SK-N-SH (cell line): ENCODE measurements at regions not wholly inside any gene's neighbourhood (a gene's known extent, or its start where the extent isn't known, plus 50 kb on each side); places are given as distances from the start of the nearest gene placed in this dataset.
A peak's percentile ranks its signal among the peaks of the same experiment; 100 is the strongest.

Experiments
- CTCF ChIA-PET: fragments of 300-600, 350-600 bp; formaldehyde crosslinking; extraction: SDS; loops from one replicate; lab custom pipeline; 2021; lab: Yijun Ruan, JAX
- POLR2A ChIA-PET: fragments of 350-600 bp; sonication (Branson Sonifier 250); formaldehyde crosslinking; extraction: SDS; loops from one replicate; lab custom pipeline; 2020; ENCODE audit warnings: antibody characterized with exemption, inconsistent platforms; lab: Yijun Ruan, JAX
- DNase-seq: peaks from one replicate; pipeline ENCODE4 v3.0.0; 2012
- H2AFZ ChIP-seq: fragments of 200-600 bp; sonication (generic); 2 replicates; pipeline ENCODE4 v1.8.1; 2016; ENCODE audit warnings: antibody characterized with exemption, mild to moderate bottlenecking, low read depth
- H3F3A ChIP-seq: fragments of 200-600 bp; sonication (generic); replicated peaks from 2 replicates; pipeline ENCODE3; 2016; ENCODE audit warnings: antibody characterized with exemption, mild to moderate bottlenecking; ENCODE audit not compliant: insufficient read depth
- H3K27ac ChIP-seq, 2 experiments: fragments of 200-500 bp in 1 of 2; fragments of 200-600 bp in 1 of 2; sonication (Bioruptor generic) in 1 of 2; sonication (generic), shearing (Covaris generic) in 1 of 2; 2 replicates each; pipeline versions ENCODE4 v1.5.1 to v1.6.1; 2014 to 2016; ENCODE audit warnings: low read depth in 2 of 2, inconsistent platforms in 1 of 2, low read length in 1 of 2, mild to moderate bottlenecking in 1 of 2, mixed read lengths in 1 of 2
- H3K27me3 ChIP-seq: fragments of 200-600 bp; sonication (generic), shearing (Covaris generic); 2 replicates; pipeline ENCODE4 v1.6.1; 2016; ENCODE audit warnings: mixed run types; ENCODE audit not compliant: insufficient read depth
- H3K36me3 ChIP-seq, 2 experiments: fragments of 200-500 bp in 1 of 2; fragments of 200-600 bp in 1 of 2; sonication (Bioruptor generic) in 1 of 2; sonication (generic) in 1 of 2; replicated peaks in 1 of 2; 2 replicates each; pipeline versions ENCODE3 to v1.5.1; 2014 to 2016; ENCODE audit warnings: low read length in 1 of 2, mild to moderate bottlenecking in 1 of 2; ENCODE audit not compliant: insufficient read depth in 2 of 2, control insufficient read depth in 1 of 2
- H3K4me1 ChIP-seq, 2 experiments: fragments of 200-500 bp in 1 of 2; fragments of 200-600 bp in 1 of 2; sonication (Bioruptor generic) in 1 of 2; sonication (generic), shearing (Covaris generic) in 1 of 2; 2 replicates each; pipeline versions ENCODE4 v1.5.1 to v1.6.1; 2014 to 2016; ENCODE audit warnings: low read depth in 1 of 2, low read length in 1 of 2, mixed run types in 1 of 2; ENCODE audit not compliant: insufficient read depth in 2 of 2, control insufficient read depth in 1 of 2
- H3K4me2 ChIP-seq: fragments of 200-600 bp; sonication (generic), shearing (Covaris generic); 2 replicates; pipeline ENCODE4 v1.6.1; 2017; ENCODE audit warnings: mixed run types
- H3K4me3 ChIP-seq, 2 experiments: fragments of 200-500 bp in 1 of 2; fragments of 200-600 bp in 1 of 2; sonication (Bioruptor generic) in 1 of 2; sonication (generic), shearing (Covaris generic) in 1 of 2; 2 replicates each; pipeline versions ENCODE4 v1.5.1 to v1.8.1; 2014 to 2016; ENCODE audit warnings: low read depth in 2 of 2, inconsistent platforms in 1 of 2, low read length in 1 of 2, mild to moderate bottlenecking in 1 of 2, mixed read lengths in 1 of 2, moderate library complexity in 1 of 2
- H3K79me2 ChIP-seq: fragments of 200-600 bp; sonication (generic); 2 replicates; pipeline ENCODE4 v1.8.1; 2017; ENCODE audit warnings: mild to moderate bottlenecking; ENCODE audit not compliant: insufficient read depth
- H3K9ac ChIP-seq: fragments of 200-600 bp; sonication (generic); 2 replicates; pipeline ENCODE4 v1.6.1; 2017; ENCODE audit warnings: mixed run types
- H3K9me2 ChIP-seq: fragments of 200-600 bp; sonication (generic); 2 replicates; pipeline ENCODE4 v1.6.1; 2017; ENCODE audit warnings: mixed run types
- H3K9me3 ChIP-seq: fragments of 200-600 bp; sonication (generic); 2 replicates; pipeline ENCODE4 v1.6.1; 2017; ENCODE audit warnings: mixed run types, mild to moderate bottlenecking, moderate library complexity
- H4K20me1 ChIP-seq: fragments of 200-600 bp; sonication (generic); 2 replicates; pipeline ENCODE4 v1.6.1; 2017; ENCODE audit warnings: mild to moderate bottlenecking, mixed run types; ENCODE audit not compliant: insufficient read depth
- CHD2 ChIP-seq: fragments of 150-350 bp; IDR thresholded peaks from 2 replicates; pipeline ENCODE4 v1.6.1; 2018; ENCODE audit warnings: low read length; ENCODE audit not compliant: partially characterized antibody
- ELF1 ChIP-seq: IDR thresholded peaks from 2 replicates; pipeline ENCODE4 v1.4.0; 2012
- EZH2phosphoT487 ChIP-seq: fragments of 200-600 bp; sonication (generic); IDR thresholded peaks from 2 replicates; pipeline ENCODE4 v1.6.1; 2017; ENCODE audit warnings: low read depth, mixed run types, mild to moderate bottlenecking, antibody characterized with exemption, moderate library complexity, borderline replicate concordance
- GATA2 ChIP-seq: sonication (generic); formaldehyde crosslinking; IDR thresholded peaks from 2 replicates; pipeline ENCODE4 v1.5.0; 2020; ENCODE audit warnings: mild to moderate bottlenecking, missing genetic modification reagents
- MXI1 ChIP-seq: IDR thresholded peaks from 2 replicates; pipeline ENCODE4 v1.6.1; 2012; ENCODE audit warnings: mild to moderate bottlenecking, low read depth, low read length, improper control_type of control experiment
- NFIC ChIP-seq: IDR thresholded peaks from 2 replicates; pipeline ENCODE4 v1.4.0; 2012; ENCODE audit warnings: borderline replicate concordance
- POLR2AphosphoS5 ChIP-seq: IDR thresholded peaks from 2 replicates; pipeline ENCODE4 v1.6.1; 2012; ENCODE audit warnings: low read depth, low read length
- RXRA ChIP-seq: IDR thresholded peaks from 2 replicates; pipeline ENCODE4 v1.4.0; 2012; ENCODE audit warnings: low read depth, mild to moderate bottlenecking, borderline replicate concordance
- SMC3 ChIP-seq: IDR thresholded peaks from 2 replicates; pipeline ENCODE4 v1.6.1; 2012; ENCODE audit warnings: low read depth, low read length, improper control_type of control experiment
- TCF12 ChIP-seq: IDR thresholded peaks from 2 replicates; pipeline ENCODE4 v1.4.0; 2012
- WGBS: methylation state at CpG from one replicate; pipeline ENCODE4 v1.1.6; 2017; ENCODE audit warnings: low lambda C conversion rate; 5-methylcytosine and 5-hydroxymethylcytosine counted together
- TF ChIP-seq, protein P1 (sequence below): IDR thresholded peaks from 2 replicates; pipeline ENCODE4 v1.4.0; 2012; ENCODE audit warnings: low read depth
- TF ChIP-seq, protein P2 (sequence below): IDR thresholded peaks from 2 replicates; pipeline ENCODE4 v1.6.1; 2012; ENCODE audit warnings: mild to moderate bottlenecking, low read depth, low read length, moderate library complexity
- TF ChIP-seq, protein P3 (sequence below): fragments of 150-350 bp; IDR thresholded peaks from 2 replicates; pipeline ENCODE4 v1.6.1; 2016; ENCODE audit warnings: mild to moderate bottlenecking, low read depth, low read length
- TF ChIP-seq, protein P4 (sequence below): IDR thresholded peaks from 2 replicates; pipeline ENCODE4 v1.4.0; 2012; ENCODE audit warnings: low read depth, borderline replicate concordance
- TF ChIP-seq, protein P5 (sequence below): IDR thresholded peaks from 2 replicates; pipeline ENCODE4 v1.4.0; 2012; ENCODE audit warnings: low read depth, borderline replicate concordance
- TF ChIP-seq, protein P6 (sequence below): fragments of 200-600 bp; sonication (generic); IDR thresholded peaks from 2 replicates; pipeline ENCODE4 v1.6.1; 2017; ENCODE audit warnings: antibody characterized with exemption, mild to moderate bottlenecking, moderate library complexity

DNA sequence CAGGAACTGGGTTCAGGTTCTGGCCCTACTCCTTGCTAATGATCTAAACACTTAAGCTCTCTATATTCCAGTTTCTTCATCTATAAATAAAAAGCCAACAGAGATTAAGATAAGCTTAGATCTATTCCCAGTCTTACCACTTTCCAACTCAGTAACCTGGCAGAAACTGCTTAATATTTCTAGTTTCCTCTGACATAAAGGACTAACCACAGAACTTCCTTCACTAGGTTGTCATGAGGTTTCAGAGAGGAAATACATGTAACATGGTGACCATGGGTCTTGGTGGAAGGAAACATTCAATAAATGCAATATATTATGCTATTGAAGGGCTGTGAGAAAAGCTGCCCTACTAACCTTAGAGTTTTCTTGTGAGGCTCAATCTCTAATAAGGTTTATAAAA, 114.4 kb upstream of the PDE1A start:
- TF ChIP-seq EZH2phosphoT487 = no peak
- H3K27ac ChIP-seq = no peak overlapping the region; a peak in 1 of 4 replicates
- H3K9me3 ChIP-seq = no peaks in the 10 kb centered on the region
- H3K27me3 ChIP-seq = no peaks in the 10 kb centered on the region
- H3K9ac ChIP-seq = no peak overlapping the region
- peaks cover 0 to 12% of the 10 kb centered on the region in 2 experiments; a peak in 2 of 4 replicates for H3K4me1 ChIP-seq
- H3F3A ChIP-seq = no peaks in the 10 kb centered on the region
- no peak overlapping the region for H3K4me3 ChIP-seq
- ChIA-PET CTCF (interaction anchor here (0.9 kb wide), 1 partner anchor 354 kb away, joined by 3 read pairs; no protein-coding TSS in a partner anchor), POLR2A (no interaction called here)
- H4K20me1 ChIP-seq = no peaks in the 10 kb centered on the region
- peak overlapping the region; percentile 21; the same call in 1 of the 2 replicates for H2AFZ ChIP-seq
- no peaks in the 10 kb centered on the region for H3K79me2 ChIP-seq
- H3K36me3 ChIP-seq = no peaks in the 10 kb centered on the region
- H3K4me2 ChIP-seq = no peak overlapping the region
- DNase-seq = no peak
- H3K9me2 ChIP-seq = no peaks in the 10 kb centered on the region

DNA sequence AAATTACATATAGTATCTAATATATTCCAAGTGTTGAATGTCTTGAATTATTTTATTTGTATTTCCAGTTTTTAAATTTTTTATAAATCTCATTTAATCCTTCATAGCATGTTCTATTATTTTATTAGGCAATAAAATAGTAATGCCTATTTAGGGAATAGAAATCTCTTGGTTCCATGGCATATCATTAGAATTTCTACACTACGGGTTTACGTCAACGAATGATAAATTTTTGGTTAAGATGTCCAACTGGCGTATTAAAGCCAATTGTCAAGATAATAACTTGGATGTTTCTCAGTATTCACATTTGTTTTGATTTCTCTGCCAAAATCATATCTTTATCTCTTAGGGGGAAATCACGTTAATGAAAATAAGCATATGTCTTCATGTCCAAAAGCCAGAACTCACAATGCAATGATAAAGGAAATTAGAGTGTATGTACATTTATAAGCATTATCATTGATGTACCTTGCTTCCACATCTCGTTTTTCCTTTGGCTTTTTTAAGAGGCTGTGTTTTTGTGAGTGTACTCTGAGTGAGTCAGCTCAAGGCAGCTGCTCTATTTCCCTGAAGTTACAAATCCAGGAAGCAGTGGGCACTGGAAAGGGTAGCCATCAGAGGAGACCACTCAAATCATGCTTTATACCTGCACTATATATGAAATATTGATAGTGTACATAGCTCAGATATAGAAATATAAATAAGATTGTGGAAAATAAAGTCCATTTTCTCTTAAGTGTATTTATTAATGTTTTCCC, 115.8 kb upstream of the PDE1A start:
- Histone ChIP-seq H3K27ac (peak overlapping the region in 1 of 2 experiments; percentile 64; a peak in 2 of 4 replicates), H3K4me2 (no peak overlapping the region), H3K4me3 (no peak overlapping the region), H3F3A (no peaks in the 10 kb centered on the region), H3K27me3 (no peaks in the 10 kb centered on the region), H2AFZ (no peak overlapping the region; the same call in 1 of the 2 replicates), H4K20me1 (no peaks in the 10 kb centered on the region), H3K9ac (no peak overlapping the region), H3K9me3 (no peaks in the 10 kb centered on the region), H3K36me3 (no peaks in the 10 kb centered on the region), H3K79me2 (no peaks in the 10 kb centered on the region), H3K4me1 (peaks cover 0 to 12% of the 10 kb centered on the region in 2 experiments; a peak in 2 of 4 replicates), H3K9me2 (no peaks in the 10 kb centered on the region)
- WGBS = 64% methylated on average over 6 of the region's 6 CpGs
- peak; percentile 11 for DNase-seq
- CTCF ChIA-PET = interaction anchor here (0.6 to 0.7 kb wide), 2 partner anchors 14 to 106 kb away, joined by 3 read pairs; no protein-coding TSS in a partner anchor
- POLR2A ChIA-PET = no interaction called here
- TF ChIP-seq, protein P1, sequence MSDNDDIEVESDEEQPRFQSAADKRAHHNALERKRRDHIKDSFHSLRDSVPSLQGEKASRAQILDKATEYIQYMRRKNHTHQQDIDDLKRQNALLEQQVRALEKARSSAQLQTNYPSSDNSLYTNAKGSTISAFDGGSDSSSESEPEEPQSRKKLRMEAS = no peak
- TF ChIP-seq NFIC (no peak), GATA2 (peak; percentile 82), CHD2 (peak; percentile 21), ELF1 (no peak), EZH2phosphoT487 (no peak), RXRA (no peak), TCF12 (0 out of 2 replicates have a peak, but pooled peaks have one; percentile 5), POLR2AphosphoS5 (no peak), SMC3 (no peak), MXI1 (no peak)
- TF ChIP-seq, protein P2, sequence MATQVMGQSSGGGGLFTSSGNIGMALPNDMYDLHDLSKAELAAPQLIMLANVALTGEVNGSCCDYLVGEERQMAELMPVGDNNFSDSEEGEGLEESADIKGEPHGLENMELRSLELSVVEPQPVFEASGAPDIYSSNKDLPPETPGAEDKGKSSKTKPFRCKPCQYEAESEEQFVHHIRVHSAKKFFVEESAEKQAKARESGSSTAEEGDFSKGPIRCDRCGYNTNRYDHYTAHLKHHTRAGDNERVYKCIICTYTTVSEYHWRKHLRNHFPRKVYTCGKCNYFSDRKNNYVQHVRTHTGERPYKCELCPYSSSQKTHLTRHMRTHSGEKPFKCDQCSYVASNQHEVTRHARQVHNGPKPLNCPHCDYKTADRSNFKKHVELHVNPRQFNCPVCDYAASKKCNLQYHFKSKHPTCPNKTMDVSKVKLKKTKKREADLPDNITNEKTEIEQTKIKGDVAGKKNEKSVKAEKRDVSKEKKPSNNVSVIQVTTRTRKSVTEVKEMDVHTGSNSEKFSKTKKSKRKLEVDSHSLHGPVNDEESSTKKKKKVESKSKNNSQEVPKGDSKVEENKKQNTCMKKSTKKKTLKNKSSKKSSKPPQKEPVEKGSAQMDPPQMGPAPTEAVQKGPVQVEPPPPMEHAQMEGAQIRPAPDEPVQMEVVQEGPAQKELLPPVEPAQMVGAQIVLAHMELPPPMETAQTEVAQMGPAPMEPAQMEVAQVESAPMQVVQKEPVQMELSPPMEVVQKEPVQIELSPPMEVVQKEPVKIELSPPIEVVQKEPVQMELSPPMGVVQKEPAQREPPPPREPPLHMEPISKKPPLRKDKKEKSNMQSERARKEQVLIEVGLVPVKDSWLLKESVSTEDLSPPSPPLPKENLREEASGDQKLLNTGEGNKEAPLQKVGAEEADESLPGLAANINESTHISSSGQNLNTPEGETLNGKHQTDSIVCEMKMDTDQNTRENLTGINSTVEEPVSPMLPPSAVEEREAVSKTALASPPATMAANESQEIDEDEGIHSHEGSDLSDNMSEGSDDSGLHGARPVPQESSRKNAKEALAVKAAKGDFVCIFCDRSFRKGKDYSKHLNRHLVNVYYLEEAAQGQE = no peak
- TF ChIP-seq, protein P3, sequence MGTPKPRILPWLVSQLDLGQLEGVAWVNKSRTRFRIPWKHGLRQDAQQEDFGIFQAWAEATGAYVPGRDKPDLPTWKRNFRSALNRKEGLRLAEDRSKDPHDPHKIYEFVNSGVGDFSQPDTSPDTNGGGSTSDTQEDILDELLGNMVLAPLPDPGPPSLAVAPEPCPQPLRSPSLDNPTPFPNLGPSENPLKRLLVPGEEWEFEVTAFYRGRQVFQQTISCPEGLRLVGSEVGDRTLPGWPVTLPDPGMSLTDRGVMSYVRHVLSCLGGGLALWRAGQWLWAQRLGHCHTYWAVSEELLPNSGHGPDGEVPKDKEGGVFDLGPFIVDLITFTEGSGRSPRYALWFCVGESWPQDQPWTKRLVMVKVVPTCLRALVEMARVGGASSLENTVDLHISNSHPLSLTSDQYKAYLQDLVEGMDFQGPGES = no peak
- TF ChIP-seq, protein P4, sequence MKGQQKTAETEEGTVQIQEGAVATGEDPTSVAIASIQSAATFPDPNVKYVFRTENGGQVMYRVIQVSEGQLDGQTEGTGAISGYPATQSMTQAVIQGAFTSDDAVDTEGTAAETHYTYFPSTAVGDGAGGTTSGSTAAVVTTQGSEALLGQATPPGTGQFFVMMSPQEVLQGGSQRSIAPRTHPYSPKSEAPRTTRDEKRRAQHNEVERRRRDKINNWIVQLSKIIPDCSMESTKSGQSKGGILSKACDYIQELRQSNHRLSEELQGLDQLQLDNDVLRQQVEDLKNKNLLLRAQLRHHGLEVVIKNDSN = no peak
- TF ChIP-seq, protein P5, sequence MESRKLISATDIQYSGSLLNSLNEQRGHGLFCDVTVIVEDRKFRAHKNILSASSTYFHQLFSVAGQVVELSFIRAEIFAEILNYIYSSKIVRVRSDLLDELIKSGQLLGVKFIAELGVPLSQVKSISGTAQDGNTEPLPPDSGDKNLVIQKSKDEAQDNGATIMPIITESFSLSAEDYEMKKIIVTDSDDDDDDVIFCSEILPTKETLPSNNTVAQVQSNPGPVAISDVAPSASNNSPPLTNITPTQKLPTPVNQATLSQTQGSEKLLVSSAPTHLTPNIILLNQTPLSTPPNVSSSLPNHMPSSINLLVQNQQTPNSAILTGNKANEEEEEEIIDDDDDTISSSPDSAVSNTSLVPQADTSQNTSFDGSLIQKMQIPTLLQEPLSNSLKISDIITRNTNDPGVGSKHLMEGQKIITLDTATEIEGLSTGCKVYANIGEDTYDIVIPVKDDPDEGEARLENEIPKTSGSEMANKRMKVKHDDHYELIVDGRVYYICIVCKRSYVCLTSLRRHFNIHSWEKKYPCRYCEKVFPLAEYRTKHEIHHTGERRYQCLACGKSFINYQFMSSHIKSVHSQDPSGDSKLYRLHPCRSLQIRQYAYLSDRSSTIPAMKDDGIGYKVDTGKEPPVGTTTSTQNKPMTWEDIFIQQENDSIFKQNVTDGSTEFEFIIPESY = no peak
- TF ChIP-seq, protein P6, sequence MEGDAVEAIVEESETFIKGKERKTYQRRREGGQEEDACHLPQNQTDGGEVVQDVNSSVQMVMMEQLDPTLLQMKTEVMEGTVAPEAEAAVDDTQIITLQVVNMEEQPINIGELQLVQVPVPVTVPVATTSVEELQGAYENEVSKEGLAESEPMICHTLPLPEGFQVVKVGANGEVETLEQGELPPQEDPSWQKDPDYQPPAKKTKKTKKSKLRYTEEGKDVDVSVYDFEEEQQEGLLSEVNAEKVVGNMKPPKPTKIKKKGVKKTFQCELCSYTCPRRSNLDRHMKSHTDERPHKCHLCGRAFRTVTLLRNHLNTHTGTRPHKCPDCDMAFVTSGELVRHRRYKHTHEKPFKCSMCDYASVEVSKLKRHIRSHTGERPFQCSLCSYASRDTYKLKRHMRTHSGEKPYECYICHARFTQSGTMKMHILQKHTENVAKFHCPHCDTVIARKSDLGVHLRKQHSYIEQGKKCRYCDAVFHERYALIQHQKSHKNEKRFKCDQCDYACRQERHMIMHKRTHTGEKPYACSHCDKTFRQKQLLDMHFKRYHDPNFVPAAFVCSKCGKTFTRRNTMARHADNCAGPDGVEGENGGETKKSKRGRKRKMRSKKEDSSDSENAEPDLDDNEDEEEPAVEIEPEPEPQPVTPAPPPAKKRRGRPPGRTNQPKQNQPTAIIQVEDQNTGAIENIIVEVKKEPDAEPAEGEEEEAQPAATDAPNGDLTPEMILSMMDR = no peak
